Prostate gland (tissue), 2 donors: ENCODE measurements at regions not wholly inside any gene's neighbourhood (a gene's known extent, or its start where the extent isn't known, plus 50 kb on each side); places are given as distances from the start of the nearest gene placed in this dataset.

Experiments used
- CTCF ChIP-seq, 4 experiments: fragments of 200-600 bp in 2 of 4; fragments of 450-650 bp in 2 of 4; sonication (generic) in 2 of 4; IDR thresholded peaks; 1 replicate in 3 of 4; 2 replicates in 1 of 4; pipeline ENCODE4 v1.5.1; 2016 to 2019; ENCODE audit warnings: antibody characterized with exemption in 4 of 4, mild to moderate bottlenecking in 2 of 4, moderate library complexity in 2 of 4
- POLR2A ChIP-seq: fragments of 450-650 bp; IDR thresholded peaks from one replicate; pipeline ENCODE4 v1.6.1; 2016; ENCODE audit warnings: antibody characterized with exemption, mild to moderate bottlenecking
- POLR2AphosphoS5 ChIP-seq: sonication (generic); formaldehyde crosslinking; IDR thresholded peaks from one replicate; pipeline ENCODE4 v1.6.1; 2017; ENCODE audit warnings: antibody characterized with exemption

GRCh38 chr7:35334506-35334905, 80.6 kb upstream of the TBX20 start:
- TF ChIP-seq CTCF (IDR thresholded peaks at IDR 0.05), result no peak
- no peak for TF ChIP-seq POLR2A
- TF ChIP-seq POLR2AphosphoS5, result no peak
